AG10803 (cell line): ENCODE measurements at regions not wholly inside any gene's neighbourhood (a gene's known extent, or its start where the extent isn't known, plus 50 kb on each side); places are given as distances from the start of the nearest gene placed in this dataset.
"Not testable (repeated sequence)": the region's sequence is repeated elsewhere in the genome, so short reads cannot be mapped to it uniquely, and the experiment has no call there.

Experiments used
- DNase-seq: peaks from one replicate; pipeline ENCODE4 v3.0.0; 2010; ENCODE audit warnings: low read depth
- H3K4me3 ChIP-seq: 2 replicates; pipeline ENCODE4 v1.5.1; 2011; ENCODE audit warnings: mild to moderate bottlenecking, low read length, control low read depth
- TF ChIP-seq, protein P1 (sequence below): conservative IDR thresholded peaks from 2 replicates; pipeline ENCODE4 v1.5.1; 2011; ENCODE audit warnings: mild to moderate bottlenecking, low read length, control low read depth, inconsistent platforms

DNA sequence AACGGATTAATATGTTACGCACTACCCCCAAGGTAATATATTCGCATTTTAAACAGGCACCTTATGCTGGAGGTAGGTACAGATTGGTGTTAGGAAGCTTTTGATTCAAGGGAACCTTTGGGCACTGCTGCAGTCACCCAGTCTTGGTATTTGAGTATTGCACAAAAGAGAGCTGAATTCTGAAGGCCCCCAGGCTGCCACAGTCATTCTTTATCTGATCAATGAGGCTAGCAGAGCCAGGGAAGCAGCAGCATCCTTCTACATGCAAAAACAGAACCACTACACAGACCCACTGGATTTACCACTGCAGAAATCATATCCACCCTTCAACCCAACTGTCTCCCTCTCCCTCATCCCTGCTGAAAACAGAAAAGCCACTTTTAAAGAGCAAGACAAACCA, 121.2 kb upstream of the GRIN3A start:
- no peak overlapping the region for H3K4me3 ChIP-seq
- DNase-seq: no peak
- TF ChIP-seq, protein P1, sequence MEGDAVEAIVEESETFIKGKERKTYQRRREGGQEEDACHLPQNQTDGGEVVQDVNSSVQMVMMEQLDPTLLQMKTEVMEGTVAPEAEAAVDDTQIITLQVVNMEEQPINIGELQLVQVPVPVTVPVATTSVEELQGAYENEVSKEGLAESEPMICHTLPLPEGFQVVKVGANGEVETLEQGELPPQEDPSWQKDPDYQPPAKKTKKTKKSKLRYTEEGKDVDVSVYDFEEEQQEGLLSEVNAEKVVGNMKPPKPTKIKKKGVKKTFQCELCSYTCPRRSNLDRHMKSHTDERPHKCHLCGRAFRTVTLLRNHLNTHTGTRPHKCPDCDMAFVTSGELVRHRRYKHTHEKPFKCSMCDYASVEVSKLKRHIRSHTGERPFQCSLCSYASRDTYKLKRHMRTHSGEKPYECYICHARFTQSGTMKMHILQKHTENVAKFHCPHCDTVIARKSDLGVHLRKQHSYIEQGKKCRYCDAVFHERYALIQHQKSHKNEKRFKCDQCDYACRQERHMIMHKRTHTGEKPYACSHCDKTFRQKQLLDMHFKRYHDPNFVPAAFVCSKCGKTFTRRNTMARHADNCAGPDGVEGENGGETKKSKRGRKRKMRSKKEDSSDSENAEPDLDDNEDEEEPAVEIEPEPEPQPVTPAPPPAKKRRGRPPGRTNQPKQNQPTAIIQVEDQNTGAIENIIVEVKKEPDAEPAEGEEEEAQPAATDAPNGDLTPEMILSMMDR: no peak

DNA sequence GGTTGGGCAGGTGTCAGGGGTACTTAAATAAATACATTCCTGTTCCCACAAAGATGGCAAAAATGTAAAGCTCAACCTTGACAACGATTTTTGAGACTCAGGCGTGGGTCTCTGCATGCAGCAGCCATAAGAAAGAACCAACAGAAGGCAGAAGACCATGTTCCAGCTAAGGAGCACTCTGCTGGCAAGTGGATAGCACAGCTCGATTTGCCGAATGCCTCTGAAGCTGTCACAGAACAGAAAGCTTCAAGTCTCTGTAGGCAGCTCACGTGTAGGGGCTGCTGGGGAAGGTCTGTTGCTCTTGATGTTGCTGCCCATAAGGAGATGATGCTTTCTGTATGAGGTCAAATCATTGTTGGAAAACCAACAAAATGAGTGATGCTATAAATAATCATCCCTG, 119.6 kb upstream of the GRIN3A start:
- H3K4me3 ChIP-seq: no peak overlapping the region
- no peak for DNase-seq
- TF ChIP-seq, protein P1: no peak

DNA sequence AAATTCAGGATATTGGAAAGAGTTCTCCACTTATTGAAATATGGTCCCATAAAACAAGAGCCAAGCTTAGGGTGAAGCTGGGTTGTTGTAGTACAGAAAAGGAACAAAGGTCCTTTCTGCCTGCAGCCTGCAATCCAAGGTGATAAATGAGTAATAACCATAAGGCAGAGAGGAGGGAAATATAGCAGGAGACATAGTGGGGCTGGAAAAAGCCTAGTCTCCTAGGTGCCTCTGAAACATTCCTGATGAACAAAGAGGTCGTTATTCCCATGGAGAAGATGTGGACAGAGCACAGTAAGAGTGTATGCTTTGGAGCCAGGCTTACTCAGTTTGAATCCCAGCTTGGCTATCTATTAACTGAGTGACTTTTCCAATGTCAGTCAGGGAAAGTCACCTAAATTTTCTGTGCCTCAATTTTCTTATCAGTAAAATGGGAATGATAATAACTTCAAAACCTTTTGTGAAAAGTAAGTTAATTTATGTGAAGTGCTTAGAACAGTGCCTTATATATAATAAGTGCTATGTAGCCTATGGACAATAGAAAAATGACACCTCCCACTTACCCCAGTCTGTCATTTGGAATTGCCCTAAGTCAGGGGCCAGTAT, 110.8 kb upstream of the GRIN3A start:
- no peak overlapping the region for H3K4me3 ChIP-seq
- TF ChIP-seq, protein P1: no peak
- no peak for DNase-seq

DNA sequence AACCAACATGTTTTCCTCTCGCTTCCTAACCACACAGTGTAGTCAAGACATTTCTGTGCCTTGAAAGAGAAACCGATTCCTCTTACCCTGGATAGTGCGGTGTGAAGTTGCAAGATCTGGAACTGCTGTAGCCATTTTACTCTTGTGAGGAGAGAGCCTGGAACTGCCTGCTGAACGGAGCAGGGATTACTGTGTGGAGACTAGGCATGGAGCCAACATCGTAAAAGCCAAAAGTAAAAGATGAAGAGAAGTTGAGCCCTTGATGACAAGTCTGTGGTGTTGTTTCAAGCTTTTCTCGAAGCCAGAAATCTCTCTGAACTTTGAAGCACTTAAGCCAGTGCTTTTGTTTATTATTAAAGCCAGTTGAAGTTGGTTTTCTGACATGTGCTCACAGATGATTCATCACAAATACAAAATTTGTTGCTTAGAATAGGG, 110.1 kb upstream of the GRIN3A start:
- no peak overlapping the region for H3K4me3 ChIP-seq
- TF ChIP-seq, protein P1: no peak
- no peak for DNase-seq

DNA sequence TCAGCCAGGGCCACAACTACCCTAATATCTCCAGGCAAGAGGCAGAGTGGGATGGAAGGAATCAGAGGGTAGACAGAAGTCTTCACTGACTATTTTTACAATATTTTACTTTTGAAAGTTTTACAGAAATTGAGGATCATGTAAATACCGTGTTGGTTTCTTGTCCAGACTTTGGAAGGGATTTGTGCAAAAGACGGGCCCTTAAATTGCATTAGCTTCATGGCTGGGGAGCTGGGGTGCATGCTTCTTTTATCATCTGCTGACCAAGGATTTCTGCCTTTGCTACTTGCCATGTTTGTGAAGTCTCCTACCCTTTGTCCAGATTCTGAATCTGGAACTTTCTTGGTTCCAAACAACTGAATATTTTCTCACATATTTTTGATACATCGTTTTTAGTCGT, 107.7 kb upstream of the GRIN3A start:
- TF ChIP-seq, protein P1: no peak
- DNase-seq: no peak
- no peak overlapping the region for H3K4me3 ChIP-seq

DNA sequence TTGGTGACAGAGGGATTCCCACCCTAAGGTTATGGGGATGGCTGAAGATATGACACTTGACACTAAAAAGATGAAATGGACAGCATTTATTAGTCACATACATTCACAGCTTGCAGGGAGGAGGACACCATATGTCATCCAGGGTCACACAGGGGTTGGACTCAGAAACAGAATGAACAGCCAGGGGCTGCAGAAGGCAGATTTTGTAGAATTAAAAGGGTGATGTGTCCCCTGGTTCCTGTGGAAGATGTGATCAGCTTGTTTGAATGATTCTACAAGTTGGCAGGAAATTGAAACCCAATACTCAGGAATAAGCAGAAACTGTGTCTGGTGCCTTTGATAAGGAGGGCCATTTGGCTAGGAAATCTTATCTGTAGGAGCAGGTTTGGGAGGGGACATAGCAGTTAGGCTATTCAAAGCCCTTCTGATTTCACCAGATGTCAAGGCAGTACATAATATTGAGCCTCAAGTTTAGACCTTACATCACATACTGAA, 102.3 kb upstream of the GRIN3A start:
- TF ChIP-seq, protein P1: no peak
- DNase-seq: no peak
- H3K4me3 ChIP-seq: no peak overlapping the region

DNA sequence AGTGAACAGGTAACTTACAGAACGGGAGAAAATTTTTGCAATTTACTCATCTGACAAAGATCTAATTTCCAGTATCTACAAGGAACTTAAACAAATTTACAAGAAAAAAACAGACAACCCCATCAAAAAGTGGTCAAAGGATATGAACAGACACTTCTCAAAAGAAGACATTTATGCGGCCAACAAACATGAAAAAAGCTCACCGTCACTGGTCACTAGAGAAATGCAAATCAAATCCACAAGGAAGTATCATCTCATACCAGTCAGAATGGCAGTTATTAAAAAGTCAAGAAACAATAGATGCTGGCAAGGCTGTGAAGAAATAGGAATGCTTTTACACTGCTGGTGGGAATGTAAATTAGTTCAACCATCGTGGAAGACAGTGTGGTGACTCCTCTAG, 100.5 kb upstream of the GRIN3A start:
- not testable (repeated sequence) for H3K4me3 ChIP-seq, DNase-seq
